ENCODE measurements at regions not wholly inside any gene's neighbourhood (a gene's known extent, or its start where the extent isn't known, plus 50 kb on each side); places are given as distances from the start of the nearest gene placed in this dataset.

DNA sequence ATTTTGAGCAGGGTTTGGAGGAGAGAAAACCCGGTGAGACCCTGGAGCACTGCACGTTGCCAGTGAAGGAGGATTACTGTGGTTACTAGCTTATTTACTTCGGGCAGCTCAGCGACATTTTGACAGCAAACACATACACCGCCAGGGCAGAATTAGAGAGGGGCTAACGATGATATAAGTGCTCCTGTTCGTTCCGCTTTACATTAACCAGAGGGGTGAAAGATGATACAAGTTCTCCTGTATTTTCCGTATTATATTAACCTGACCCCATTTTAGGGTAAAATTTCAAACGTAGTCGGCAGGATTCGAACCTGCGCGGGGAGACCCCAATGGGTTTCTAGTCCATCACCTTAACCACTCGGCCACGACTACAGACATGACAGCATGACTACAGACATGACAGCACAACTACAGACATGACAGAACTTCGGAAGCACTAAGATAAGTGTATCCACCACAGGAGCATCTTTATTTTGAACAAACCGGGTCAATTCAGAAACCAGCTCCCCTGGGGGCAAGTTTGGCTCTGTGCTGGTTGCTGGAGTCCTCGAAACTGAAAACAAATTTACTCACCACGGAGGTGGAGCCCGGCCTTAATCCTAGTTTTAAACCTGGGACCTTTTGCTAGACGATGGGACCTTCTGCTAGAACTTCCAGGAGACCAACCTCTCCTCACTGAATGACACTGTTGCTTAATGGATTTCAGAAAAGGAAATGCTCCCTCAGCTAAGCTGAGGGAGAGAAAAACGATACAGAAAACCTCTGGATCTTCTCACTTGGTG, 80.4 kb upstream of the ZNF184 start:
- TF ChIP-seq, protein P1, sequence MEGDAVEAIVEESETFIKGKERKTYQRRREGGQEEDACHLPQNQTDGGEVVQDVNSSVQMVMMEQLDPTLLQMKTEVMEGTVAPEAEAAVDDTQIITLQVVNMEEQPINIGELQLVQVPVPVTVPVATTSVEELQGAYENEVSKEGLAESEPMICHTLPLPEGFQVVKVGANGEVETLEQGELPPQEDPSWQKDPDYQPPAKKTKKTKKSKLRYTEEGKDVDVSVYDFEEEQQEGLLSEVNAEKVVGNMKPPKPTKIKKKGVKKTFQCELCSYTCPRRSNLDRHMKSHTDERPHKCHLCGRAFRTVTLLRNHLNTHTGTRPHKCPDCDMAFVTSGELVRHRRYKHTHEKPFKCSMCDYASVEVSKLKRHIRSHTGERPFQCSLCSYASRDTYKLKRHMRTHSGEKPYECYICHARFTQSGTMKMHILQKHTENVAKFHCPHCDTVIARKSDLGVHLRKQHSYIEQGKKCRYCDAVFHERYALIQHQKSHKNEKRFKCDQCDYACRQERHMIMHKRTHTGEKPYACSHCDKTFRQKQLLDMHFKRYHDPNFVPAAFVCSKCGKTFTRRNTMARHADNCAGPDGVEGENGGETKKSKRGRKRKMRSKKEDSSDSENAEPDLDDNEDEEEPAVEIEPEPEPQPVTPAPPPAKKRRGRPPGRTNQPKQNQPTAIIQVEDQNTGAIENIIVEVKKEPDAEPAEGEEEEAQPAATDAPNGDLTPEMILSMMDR (IDR thresholded peaks at IDR 0.05; ENCODE audit: low read depth, low read length, missing input control): no peak
- TF ChIP-seq, protein P2, sequence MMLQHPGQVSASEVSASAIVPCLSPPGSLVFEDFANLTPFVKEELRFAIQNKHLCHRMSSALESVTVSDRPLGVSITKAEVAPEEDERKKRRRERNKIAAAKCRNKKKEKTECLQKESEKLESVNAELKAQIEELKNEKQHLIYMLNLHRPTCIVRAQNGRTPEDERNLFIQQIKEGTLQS (IDR thresholded peaks at IDR 0.05): no peak
- TF ChIP-seq, protein P3, sequence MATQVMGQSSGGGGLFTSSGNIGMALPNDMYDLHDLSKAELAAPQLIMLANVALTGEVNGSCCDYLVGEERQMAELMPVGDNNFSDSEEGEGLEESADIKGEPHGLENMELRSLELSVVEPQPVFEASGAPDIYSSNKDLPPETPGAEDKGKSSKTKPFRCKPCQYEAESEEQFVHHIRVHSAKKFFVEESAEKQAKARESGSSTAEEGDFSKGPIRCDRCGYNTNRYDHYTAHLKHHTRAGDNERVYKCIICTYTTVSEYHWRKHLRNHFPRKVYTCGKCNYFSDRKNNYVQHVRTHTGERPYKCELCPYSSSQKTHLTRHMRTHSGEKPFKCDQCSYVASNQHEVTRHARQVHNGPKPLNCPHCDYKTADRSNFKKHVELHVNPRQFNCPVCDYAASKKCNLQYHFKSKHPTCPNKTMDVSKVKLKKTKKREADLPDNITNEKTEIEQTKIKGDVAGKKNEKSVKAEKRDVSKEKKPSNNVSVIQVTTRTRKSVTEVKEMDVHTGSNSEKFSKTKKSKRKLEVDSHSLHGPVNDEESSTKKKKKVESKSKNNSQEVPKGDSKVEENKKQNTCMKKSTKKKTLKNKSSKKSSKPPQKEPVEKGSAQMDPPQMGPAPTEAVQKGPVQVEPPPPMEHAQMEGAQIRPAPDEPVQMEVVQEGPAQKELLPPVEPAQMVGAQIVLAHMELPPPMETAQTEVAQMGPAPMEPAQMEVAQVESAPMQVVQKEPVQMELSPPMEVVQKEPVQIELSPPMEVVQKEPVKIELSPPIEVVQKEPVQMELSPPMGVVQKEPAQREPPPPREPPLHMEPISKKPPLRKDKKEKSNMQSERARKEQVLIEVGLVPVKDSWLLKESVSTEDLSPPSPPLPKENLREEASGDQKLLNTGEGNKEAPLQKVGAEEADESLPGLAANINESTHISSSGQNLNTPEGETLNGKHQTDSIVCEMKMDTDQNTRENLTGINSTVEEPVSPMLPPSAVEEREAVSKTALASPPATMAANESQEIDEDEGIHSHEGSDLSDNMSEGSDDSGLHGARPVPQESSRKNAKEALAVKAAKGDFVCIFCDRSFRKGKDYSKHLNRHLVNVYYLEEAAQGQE (IDR thresholded peaks at IDR 0.05): no peak
